Right renal cortex interstitium (tissue), 3 donors: ENCODE measurements at regions not wholly inside any gene's neighbourhood (a gene's known extent, or its start where the extent isn't known, plus 50 kb on each side); places are given as distances from the start of the nearest gene placed in this dataset.
"Not testable (repeated sequence)": the region's sequence is repeated elsewhere in the genome, so short reads cannot be mapped to it uniquely, and the experiment has no call there.

Source experiments
- DNase-seq, 3 donors: peaks; one replicate each; pipeline ENCODE4 v3.0.0-alpha.2; 2013; ENCODE audit warnings: low read depth in 3 of 3, low spot score in 2 of 3

DNA sequence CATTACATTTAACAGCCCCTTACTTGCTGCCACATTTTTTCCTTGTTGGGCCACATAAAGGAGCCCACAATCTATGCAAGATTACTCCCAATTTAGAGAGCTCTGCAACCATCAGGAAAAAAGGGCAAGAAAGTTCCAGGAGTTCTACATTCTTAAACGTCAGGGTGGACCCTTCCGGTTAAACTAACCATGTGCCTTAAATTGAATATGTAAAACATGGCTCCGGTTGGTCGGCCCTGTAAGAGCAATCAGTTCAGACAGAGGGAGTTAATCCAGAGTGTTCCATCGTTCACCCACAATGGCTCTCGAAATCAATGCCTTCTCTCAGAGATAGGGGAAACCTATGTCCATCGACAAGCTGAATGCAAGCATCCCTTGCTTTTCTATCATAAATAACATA, 253.7 kb upstream of the PFKP start:
- DNase-seq = no peak

DNA sequence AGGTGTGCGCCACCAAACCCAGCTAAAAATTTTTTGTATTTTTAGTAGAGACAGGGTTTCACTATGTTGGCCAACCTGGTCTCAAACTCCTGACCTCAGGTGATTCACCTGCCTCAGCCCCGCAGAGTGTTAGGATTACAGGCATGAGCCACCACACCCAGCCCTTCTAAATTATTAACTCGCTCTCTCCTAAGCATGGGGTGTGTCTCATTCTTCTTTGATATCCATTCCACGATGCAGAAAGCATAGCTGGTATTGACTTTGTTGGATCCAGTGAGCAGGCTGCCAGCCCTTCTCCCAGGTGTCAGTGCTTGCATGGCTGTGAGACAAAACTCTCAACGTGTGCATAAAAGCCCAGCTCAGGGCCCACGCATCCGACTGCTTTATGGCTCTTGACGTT, 254.1 kb upstream of the PFKP start:
- DNase-seq = no peak

DNA sequence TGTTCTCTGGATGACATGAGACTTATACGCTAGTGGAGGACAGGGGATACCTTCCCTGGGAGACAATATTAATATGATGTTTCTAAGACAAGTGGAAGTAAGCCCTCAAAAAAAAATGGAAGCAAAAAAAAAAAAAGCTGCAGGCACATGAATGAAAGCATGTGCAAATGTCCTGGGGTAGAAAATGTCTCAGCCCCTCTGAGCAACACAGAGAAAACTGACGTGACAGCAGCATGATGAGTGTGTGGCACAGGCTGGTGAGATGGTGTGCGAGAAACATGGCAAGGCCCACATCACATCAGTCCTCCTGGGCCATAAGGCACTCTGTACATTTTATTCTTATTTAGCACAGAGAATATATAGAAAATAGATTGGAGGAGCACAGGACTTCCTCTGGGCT, 254.7 kb upstream of the PFKP start:
- no peak for DNase-seq

DNA sequence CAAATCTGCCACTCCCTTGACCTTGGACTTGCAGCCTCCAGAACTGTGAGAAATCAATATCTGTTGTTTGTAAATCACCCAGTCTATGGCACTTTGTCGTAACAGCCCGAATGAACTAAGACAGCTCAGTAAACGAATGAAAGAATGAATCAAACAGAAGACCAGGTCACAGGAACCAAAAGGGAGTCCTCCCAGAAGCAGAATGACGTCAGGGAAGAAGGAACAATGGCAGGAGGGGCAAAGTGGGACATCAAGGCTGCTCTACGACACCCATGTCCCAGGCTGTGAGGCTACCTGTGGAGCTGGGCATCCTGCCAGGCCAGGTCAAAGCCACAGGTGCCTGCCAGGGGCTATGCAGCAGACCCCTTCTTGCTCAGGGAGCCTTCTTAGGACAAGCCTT, 267.2 kb upstream of the PFKP start:
- no peak for DNase-seq

DNA sequence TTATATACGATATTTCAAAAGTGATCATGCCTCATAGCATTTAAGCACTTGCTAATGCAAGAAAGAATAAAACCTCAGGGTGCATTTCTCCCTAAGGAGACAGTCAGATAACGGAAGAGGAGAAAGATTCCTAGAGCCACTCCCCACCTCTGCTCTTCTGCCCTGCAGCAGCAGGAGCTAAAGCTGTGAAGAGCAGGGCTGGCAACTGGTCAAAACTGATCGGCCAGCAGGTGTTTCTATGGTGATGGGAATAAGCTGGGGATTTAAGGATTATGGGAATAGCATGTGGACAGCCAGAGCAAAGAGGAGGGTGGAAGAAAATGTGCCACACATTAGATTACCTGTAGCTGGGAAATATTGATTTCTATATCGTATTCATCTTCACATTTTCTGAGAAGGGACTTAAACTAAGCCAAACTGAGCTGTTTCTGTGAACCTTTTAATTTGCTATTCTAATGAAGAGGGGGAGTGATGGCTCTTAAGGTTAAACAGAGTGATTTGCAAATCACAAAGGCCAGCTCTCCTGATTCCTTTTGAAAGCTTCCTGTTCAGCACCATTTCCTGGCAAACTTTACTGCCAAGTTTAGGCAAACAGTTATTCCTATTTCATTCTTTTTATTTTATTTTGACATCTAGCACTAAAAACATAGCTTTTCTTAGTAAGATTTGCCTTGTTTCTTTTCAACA, 268.9 kb upstream of the PFKP start:
- DNase-seq = no peak

DNA sequence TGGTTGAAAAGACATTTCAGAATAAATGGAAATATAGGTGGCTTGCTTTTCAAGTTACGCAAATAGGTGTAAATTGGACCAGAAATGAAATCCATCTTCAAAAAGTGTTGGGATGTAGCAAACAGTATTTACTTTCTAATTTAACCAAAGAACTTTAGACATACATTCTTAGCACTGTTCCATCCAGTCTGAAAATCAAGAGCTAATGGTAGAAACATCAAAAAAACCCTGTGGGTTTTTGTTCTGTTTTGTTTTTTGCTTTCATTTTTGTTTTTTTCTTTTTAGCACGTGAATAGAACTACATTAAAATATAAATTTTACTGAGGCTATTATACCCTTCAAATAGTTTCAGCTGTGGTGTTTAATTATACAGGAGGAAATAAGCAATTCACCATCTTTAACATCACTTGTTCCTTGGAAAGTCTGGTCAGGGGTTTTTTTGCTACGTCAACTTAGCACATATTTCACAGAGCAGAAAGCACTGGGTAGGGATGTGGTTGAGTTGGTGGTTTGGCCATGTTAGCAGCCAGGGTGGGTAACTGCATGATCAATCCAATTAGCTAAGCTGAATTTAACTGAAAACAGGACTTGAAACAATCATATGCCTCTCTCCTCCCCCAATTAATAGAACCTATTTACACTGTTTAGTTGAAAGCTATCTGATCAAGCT, 275.4 kb upstream of the PFKP start:
- DNase-seq = no peak

DNA sequence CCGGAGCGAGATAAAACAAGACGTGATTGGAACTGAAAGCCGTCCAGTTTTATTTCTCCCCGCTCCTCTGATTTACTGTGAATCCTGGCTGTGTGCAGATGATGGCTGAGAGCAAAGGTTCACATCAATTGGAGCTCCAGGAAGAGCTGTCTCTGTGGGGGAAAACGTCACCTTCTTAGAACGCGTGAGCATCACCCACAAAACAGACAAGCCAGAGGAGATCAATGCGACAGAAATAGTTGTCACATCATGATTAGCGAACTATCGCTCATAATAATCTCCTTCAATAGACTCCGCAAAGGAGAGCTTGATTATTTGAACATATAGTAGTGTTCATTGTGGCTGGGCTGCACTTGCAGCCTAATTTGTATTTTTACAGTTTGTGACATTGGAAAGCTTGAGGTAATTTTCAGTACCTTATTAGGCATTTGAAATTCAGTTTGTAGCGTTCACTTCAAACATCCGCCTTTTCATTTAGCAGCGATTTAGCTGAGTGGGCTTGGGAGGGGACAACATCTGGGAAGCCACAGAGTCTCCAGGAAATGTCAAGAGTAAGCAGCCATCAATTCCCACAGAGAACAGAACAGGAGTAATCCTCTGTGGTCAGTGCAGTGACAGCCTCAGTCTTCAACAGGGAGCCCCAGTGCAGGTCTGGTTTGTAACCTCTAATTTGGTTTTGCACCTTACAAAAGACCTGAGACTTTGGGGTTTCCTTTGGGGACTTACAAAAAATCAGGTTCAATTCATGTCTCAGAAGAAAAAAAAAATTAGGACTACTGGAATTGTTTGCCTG, 276.8 kb upstream of the PFKP start:
- DNase-seq = no peak

DNA sequence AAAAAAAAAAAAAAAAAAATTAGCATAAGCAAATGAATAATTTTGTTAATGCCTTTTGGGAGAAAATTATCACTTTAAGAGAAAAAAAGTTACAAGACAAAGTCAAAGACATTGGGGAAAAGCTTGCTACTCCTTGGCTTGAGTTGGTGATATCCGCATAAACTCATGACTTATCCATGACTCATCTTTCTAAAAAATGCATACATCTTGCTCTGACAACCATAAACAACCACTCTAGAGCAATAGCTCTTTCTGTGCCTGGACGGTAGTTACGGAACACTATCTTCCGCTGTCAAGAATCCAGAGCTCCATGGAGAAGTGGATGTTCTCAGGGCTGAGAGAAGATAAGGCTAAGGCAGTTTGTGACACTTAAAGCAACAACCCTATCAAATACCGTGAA, 281.1 kb upstream of the PFKP start:
- no peak for DNase-seq

DNA sequence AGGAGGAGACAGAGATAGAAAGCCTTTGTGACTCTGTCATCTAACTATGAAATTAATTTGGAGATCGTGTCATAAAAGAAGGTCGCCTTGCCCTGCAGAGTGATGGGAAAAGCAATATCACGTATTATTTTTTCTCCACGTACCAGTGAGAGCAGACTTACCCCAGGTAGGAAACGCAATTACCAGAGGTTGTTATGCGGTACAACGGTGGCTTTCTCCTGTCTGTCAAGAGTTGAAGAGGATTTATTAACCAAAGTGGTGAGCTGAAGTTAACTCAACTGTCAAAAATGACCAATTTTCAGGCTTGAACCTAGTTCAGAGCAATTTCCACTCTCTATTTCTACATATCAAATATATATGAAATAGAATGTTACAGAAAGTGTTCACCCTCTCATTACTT, 282.6 kb upstream of the PFKP start:
- no peak for DNase-seq

DNA sequence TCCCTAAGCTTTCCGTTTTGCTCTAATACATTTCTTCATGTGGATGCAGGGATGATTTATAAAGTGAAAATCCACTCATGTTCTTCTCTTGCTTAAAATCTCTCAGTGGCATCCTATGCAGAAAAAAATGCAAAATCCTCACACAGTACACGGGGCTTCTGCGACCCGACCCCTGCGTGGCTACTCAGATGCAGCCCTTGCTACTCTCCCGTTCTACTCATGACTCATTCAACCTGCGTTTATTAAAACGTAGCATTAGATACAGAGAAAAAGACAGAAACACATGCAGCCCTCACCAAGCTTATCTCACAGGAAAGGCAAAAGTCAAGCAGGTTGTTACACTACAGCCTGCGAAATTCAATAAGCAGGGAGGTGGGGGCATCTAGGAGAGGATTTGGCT, 284.4 kb upstream of the PFKP start:
- no peak for DNase-seq

DNA sequence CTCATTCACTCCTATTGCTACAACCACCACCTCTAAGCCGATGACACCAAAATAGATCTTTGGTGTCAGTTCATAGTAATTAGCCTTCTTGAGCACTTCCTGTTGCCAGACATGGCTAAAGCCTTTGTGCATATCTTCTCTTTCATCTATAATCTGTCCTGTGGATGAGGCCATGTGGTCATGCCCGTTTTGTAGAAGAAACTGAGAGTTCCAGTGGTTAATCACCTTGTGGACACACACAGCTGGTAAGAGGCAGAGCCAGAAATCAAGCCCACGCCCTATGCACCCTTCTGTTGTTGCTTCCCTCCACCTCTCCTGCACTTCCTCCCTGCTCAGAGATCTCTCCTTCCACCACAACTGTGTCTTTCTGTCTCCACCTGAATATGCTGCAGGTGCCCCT, 285.1 kb upstream of the PFKP start:
- no peak for DNase-seq

DNA sequence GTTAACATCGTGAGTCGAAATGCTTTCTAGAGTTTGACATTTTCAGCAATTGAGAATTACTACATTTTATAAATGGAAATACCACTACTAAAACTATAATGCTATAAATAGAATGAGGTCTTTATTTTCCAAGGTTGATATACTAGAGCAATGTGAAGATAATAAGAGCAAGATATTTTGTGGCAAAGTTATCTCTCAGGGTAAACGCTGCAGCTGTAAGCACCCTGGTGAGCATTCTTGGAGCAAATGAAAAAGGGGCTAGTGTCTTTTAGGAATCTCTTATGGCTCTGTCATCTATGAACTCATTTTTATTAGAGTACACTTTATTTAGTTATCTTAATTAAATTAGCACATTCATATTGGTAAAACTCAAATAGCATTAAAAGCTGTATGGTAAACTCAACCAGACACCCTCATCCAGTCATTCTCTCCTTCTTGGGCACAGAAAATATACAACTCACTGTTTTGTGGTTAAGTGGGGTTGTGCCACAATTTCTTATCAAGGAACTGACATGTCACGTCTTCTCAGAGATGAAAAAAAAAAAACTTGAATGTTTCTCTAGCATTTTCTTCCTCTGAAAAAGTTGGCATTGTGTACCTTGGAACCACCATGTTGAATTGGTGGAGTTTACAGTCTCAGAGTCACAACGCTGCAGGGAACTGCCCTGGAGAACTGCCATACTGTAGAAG, 289.5 kb upstream of the PFKP start:
- no peak for DNase-seq

DNA sequence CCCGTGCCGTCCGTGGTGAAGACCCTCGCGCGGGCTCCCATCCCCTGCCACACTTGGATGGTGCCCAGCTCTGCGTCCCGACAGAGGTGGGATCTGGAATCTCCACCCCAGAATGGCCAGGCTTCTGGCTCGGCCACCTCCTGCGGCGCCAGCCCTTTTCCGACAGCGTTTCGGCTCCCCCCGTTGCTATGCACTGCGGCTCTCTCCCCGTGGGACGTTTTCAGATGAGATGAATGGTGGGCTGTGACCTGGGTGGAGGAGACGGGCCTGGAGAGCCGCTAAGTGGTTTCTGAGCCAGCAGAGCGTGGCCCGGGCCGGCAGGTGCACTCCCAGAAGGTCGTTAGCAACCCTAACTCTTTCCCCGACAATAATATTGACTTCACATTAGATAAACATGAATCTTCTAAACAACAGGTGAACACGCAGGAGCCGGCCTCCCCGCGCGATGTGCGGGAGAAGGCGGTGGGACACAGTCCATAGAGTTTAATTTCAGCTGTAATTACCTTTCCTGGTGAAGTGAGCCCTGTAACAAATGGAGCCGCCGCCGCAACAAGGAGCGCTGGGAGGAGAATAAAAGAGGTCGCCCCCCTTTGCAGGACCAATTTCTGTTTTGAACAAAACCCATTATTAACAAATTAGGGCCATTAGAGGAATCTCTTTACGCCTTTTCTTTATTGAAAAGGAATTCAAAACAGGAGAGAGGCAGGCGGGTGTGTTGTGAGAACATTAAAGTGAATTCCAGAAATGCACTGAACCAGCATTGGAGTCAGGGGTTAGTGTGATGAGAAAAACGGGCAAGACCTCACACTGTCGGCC, 294.3 kb upstream of the PFKP start:
- peak; percentile 14 to 38 (median 21) for DNase-seq

DNA sequence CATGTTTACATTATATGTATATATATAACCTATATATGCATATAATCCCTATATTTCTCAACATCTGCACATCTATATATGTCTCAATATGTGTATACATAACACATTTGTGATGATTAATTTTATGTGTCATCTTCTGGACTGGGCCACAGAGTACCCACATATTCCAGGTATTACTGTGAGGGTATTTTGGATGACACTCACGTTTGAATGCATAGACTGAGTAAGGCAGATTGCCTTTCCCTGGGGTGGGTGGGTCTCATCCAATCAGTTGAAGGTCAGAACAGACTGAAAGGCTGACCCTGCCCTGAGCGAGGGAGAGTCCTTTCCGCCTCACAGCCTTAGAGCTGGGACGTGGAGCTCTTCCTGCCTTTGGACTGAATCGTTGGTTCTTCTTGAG, 295.2 kb upstream of the PFKP start:
- DNase-seq = no peak

DNA sequence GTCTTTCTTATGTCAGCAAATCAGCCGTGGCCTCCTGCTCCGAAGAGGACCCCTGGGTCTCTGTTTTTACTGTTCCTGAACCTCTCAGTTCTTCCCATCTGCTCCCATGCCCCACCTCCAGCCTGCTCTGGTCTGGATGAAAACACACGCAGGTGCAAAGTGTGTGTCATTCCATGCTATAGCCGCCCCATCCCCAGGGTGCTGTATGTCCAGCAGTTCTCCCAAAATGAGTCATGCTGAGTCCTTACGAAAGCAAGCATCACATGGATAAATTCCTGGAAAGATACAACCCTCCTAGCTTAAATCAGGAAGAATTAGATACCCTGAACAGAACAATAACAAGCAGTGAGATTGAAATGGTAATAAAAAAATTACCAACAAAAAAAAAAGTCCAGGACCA, 300.1 kb upstream of the PFKP start:
- DNase-seq = not testable (repeated sequence)

DNA sequence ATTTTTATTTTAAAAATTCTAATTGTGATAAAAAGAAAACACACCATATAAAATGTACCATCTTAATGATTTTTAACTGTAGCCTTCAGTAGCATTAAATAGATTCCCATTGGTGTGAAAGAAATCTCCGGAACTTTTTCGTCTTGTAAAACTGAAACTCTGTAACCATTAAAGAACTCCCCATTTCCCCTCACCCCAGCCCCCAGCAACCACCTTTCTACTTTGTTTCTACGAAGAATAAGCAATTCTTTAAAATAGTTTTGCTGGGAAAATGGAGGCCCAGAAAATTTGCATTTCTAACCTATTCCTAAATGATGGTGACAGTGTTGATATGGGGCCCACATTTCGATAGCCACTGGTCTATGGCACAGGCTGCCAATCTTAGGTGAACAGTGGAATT, 305.4 kb upstream of the PFKP start:
- DNase-seq = no peak

DNA sequence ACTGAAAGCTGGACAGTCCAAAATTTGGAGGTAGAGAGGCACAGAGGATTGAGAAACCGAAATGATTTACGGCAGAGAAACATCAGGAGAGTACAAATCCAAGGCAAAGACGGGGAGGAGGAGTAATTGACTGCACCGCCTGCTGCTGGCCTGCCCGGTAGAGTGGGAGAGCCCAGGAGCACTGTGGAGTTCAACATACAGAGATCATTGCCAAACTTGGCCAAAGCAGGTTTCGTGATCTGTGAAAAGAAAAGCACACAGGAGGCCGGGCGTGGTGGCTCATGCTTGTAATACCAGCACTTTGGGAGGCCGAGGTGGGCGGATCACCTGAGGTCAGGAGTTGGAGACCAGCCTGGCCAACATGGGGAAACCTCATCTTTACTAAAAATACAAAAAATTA, 306.0 kb upstream of the PFKP start:
- DNase-seq = no peak

DNA sequence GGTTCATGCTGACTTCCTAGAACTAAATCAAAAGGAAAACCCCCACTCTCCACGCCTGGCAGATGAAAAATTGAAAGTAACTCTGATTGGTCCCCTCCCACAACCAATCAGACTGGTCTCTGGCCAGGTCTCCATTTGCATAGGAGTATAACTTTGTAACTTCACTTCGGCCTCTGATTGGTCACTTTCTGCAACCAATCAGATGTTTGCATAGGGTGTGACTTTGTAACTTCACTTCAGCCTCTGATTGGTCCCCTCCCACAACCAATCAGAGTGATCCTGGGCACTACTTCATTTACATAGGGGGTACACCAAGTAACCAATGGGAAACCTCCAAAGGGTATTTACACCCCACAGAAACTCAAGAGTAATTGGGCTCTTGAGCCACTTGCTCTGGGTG, 306.6 kb upstream of the PFKP start:
- DNase-seq = no peak

DNA sequence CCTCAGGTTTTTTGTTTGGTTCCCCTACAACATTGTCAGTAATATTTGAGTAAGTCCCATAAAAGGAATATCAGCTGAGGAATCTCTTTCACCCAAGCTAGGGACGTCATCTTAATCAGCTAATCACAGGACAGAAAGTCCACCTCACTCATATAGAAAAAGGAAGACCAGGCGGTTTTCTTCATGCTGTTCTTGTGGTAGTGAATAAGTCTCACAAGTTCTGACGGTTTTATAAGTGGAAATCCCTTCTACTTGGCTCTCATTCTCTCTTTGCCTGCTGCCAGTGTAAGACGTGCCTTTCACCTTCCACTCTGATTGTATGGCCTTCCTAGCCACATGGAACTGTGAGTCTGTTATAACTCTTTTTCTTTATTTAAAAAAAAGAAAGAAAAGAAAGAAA, 308.1 kb upstream of the PFKP start:
- DNase-seq = no peak

DNA sequence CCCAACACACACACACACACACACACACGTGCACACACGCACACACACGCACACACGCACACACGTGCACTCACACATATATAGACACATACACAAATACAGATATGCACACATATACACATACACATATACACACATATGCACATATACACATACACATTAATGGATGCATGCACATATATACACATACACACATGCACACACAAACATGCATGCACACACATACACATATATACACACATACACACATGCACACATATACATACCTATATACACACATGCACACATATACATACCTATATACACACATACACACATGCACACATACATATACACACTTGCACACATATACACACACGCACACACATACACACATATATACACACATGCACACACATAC, 312.4 kb upstream of the PFKP start:
- no peak for DNase-seq

DNA sequence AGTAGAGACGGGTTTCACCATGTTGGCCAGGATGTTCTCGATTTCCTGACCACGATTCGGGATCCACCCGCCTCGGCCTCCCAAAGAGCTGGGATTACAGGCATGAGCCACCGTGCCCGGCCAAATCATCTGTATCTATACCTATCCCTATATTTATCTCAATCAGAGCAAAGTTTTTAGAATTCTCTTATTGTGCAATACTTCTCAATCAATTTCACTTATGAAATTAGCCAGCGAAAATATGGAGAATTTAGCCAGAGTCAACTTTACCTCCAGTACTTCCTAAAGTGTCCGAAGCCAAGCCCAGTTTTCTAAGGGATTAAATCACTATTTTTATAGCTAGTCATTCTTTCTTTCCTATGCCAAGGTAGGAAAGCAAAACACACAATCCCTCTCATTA, 319.1 kb upstream of the PFKP start:
- no peak for DNase-seq
